Gastrocnemius medialis (tissue), 4 donors: ENCODE measurements at regions not wholly inside any gene's neighbourhood (a gene's known extent, or its start where the extent isn't known, plus 50 kb on each side); places are given as distances from the start of the nearest gene placed in this dataset.

Experiments used
- CTCF ChIP-seq, 5 experiments: fragments of 450-650 bp in 3 of 5; fragments of 200-600 bp in 2 of 5; sonication (generic) in 2 of 5; IDR thresholded peaks in 4 of 5; conservative IDR thresholded peaks in 1 of 5; 1 replicate in 4 of 5; 2 replicates in 1 of 5; pipeline ENCODE4 v1.5.1; 2016 to 2019; ENCODE audit warnings: antibody characterized with exemption in 5 of 5, mild to moderate bottlenecking in 3 of 5, moderate library complexity in 3 of 5
- POLR2A ChIP-seq, 2 donors: fragments of 450-650 bp; IDR thresholded peaks; one replicate each; pipeline ENCODE4 v1.6.1; 2017; ENCODE audit warnings: antibody characterized with exemption in 2 of 2, mild to moderate bottlenecking in 2 of 2, moderate library complexity in 2 of 2

DNA sequence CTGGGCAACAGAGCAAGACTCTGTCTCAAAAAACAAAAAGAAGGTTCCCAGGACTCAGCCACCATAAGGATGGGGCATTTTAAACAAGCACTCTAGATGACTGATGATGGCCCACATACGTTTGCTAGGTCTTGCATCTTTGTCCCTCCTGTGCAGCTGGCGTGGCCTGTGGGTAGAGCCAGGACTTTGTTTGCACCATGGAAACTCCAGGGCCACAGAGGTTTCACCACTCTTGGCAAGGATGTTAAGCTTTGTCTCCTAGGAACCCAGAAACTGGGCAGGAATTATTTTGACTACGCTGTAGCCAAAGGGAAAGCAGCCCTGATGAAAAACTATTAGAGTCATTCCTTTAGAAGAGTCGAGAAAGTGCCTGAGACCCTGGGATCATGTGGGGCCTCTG, 54.1 kb upstream of the CALM2 start:
- no peak for TF ChIP-seq CTCF (IDR thresholded peaks at IDR 0.05 in 4 of 5, conservative IDR thresholded peaks at IDR 0.05 in 1 of 5)
- no peak for TF ChIP-seq POLR2A (IDR thresholded peaks at IDR 0.05)
